Left ventricle myocardium superior (tissue), 1 donor: ENCODE measurements at regions not wholly inside any gene's neighbourhood (a gene's known extent, or its start where the extent isn't known, plus 50 kb on each side); places are given as distances from the start of the nearest gene placed in this dataset.
"Not testable (repeated sequence)": the region's sequence is repeated elsewhere in the genome, so short reads cannot be mapped to it uniquely, and the experiment has no call there.

Source experiments
- ATAC-seq: fragments of 200-7000 bp; cut with Tn5 transposase; one replicate; pipeline ENCODE4 v1.9.1; 2020; ENCODE audit warnings: mild to moderate bottlenecking, moderate library complexity
- DNase-seq: peaks from one replicate; pipeline ENCODE4 v3.0.0-alpha.2; 2020
- intact Hi-C: fragments of 100-400 bp; cut with micrococcal nuclease; formaldehyde crosslinking; loops from one replicate; pipeline ENCODE4 v1.11.0; 2022
- donor health status: DM: no; HTN: yes; CAD: no; lungs with severe emphysema.

- DNase-seq (no peak), ATAC-seq (no peak)
- intact Hi-C loops, result no loop called here
Measured at GRCh38 chr14:47921133-47921532, 245.7 kb upstream of the MDGA2 start.

GRCh38 chr14:47919997-47920396 lies 244.6 kb upstream of the MDGA2 start:
- no peak for ATAC-seq
- intact Hi-C loops, result no loop called here
- DNase-seq, result no peak

- no peak for ATAC-seq
- no peak for DNase-seq
- intact Hi-C loops, result no loop called here
Measured at GRCh38 chr14:47919334-47919846, 244.0 kb upstream of the MDGA2 start.

- intact Hi-C loops, result no loop called here
- DNase-seq (no peak), ATAC-seq (no peak)
Measured at GRCh38 chr14:47917344-47917954, 242.0 kb upstream of the MDGA2 start.

- intact Hi-C loops, ATAC-seq, DNase-seq: not testable (repeated sequence)
Measured at GRCh38 chr14:47901141-47901540, 225.7 kb upstream of the MDGA2 start.

GRCh38 chr14:47899685-47900084 lies 224.3 kb upstream of the MDGA2 start:
- DNase-seq (no peak), ATAC-seq (no peak)

GRCh38 chr14:47874350-47874749 lies 198.9 kb upstream of the MDGA2 start:
- DNase-seq, result no peak
- ATAC-seq, result no peak
- intact Hi-C loops, result no loop called here

More at GRCh38 chr14:47899685-47900084, 224.3 kb upstream of the MDGA2 start:
- intact Hi-C loops, result no loop called here

GRCh38 chr14:47872588-47872987 lies 197.2 kb upstream of the MDGA2 start:
- DNase-seq (no peak), ATAC-seq (no peak)
- intact Hi-C loops, result no loop called here

GRCh38 chr14:47863441-47863840 lies 188.0 kb upstream of the MDGA2 start:
- no peak for DNase-seq
- no peak for ATAC-seq
- intact Hi-C loops, result no loop called here

GRCh38 chr14:47857646-47858045 lies 182.2 kb upstream of the MDGA2 start:
- DNase-seq (no peak), ATAC-seq (no peak)
- intact Hi-C loops, result no loop called here

GRCh38 chr14:47852278-47852677 lies 176.9 kb upstream of the MDGA2 start:
- no peak for ATAC-seq
- intact Hi-C loops, result no loop called here

GRCh38 chr14:47846008-47846407 lies 170.6 kb upstream of the MDGA2 start:
- intact Hi-C loops, result no loop called here
- no peak for DNase-seq
- ATAC-seq, result no peak

More at GRCh38 chr14:47852278-47852677, 176.9 kb upstream of the MDGA2 start:
- no peak for DNase-seq

- intact Hi-C loops, result no loop called here
- DNase-seq (no peak), ATAC-seq (no peak)
Measured at GRCh38 chr14:47843236-47843635, 167.8 kb upstream of the MDGA2 start.

GRCh38 chr14:47833011-47833410 lies 157.6 kb upstream of the MDGA2 start:
- DNase-seq, result no peak
- intact Hi-C loops, result no loop called here
- ATAC-seq, result no peak

- no peak for DNase-seq
- ATAC-seq, result no peak
- intact Hi-C loops, result no loop called here
Measured at GRCh38 chr14:47826809-47827208, 151.4 kb upstream of the MDGA2 start.

- intact Hi-C loops, result no loop called here
- no peak for ATAC-seq
- no peak for DNase-seq
Measured at GRCh38 chr14:47822326-47822725, 146.9 kb upstream of the MDGA2 start.

- no peak for ATAC-seq
- DNase-seq, result no peak
- intact Hi-C loops, result no loop called here
Measured at GRCh38 chr14:47821135-47821534, 145.7 kb upstream of the MDGA2 start.

- no peak for ATAC-seq
- intact Hi-C loops, result no loop called here
Measured at GRCh38 chr14:47790477-47790876, 115.1 kb upstream of the MDGA2 start.

GRCh38 chr14:47785058-47785457 lies 109.7 kb upstream of the MDGA2 start:
- intact Hi-C loops, result no loop called here
- ATAC-seq (no peak), DNase-seq (no peak)

More at GRCh38 chr14:47790477-47790876, 115.1 kb upstream of the MDGA2 start:
- DNase-seq, result no peak

GRCh38 chr14:47778631-47779030 lies 103.2 kb upstream of the MDGA2 start:
- no peak for DNase-seq
- ATAC-seq, result no peak
- intact Hi-C loops, result no loop called here

- DNase-seq, result no peak
- ATAC-seq, result no peak
- intact Hi-C loops, result no loop called here
Measured at GRCh38 chr14:47772652-47773051, 97.2 kb upstream of the MDGA2 start.
